ENCODE measurements at regions not wholly inside any gene's neighbourhood (a gene's known extent, or its start where the extent isn't known, plus 50 kb on each side); places are given as distances from the start of the nearest gene placed in this dataset.
A peak's percentile ranks its signal among the peaks of the same experiment; 100 is the strongest.

DNA sequence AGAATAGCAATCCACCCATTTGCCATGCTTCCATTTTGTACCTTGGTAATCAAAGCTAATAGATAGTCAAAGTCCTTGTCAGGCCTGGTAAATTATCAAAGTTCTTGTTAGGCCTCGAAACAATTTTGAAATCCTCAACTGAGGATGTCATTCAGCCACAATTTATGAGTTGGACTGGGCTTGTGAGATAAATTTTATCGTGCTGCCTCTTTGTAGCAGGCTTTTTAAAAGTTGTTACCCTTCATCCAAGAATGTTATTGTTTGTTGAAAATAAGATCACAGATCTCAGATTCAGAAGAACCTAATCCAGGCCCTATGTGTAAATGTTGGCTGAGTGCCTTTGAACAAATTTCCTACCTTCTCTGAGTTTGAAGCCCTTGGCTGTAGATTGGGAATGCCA lies 143.3 kb upstream of the PROK2 start:
- H3K9me3 ChIP-seq (ENCODE audit: insufficient read depth in 2 of 2, low read depth in 1 of 2, low read length in 1 of 2): 0 out of 4 replicates have a peak, but pooled peaks cover 0 to 4% of the 10 kb centered on the region in 2 experiments
- H3K56ac ChIP-seq (replicated peaks; ENCODE audit: insufficient read length, low read depth, low read length): no peak overlapping the region
- no peaks in the 10 kb centered on the region for H3K79me1 ChIP-seq (ENCODE audit: low read depth, low read length)
- H3K36me3 ChIP-seq (ENCODE audit: control insufficient read depth in 2 of 4, insufficient read depth in 4 of 4, low read length in 3 of 4): no peaks in the 10 kb centered on the region
- H3K9ac ChIP-seq (replicated peaks in 1 of 4; ENCODE audit: extremely low read depth in 1 of 4, low read depth in 3 of 4, low read length in 3 of 4): no peak overlapping the region
- H4K20me1 ChIP-seq (replicated peaks in 1 of 2; ENCODE audit: control insufficient read depth in 1 of 2, insufficient read depth in 2 of 2, low read length in 2 of 2): no peaks in the 10 kb centered on the region
- H4K5ac ChIP-seq (ENCODE audit: insufficient read length, low read depth, low read length): no peak overlapping the region
- H3K23ac ChIP-seq (ENCODE audit: insufficient read length): no peak overlapping the region
- H4K8ac ChIP-seq (ENCODE audit: extremely low read depth, insufficient read depth, low read length): no peak overlapping the region
- H3K4me1 ChIP-seq (replicated peaks in 1 of 4; ENCODE audit: control insufficient read depth in 3 of 4, insufficient read depth in 4 of 4, low read length in 3 of 4): peaks cover 6 to 19% (median 11%) of the 10 kb centered on the region in 4 experiments; a peak in 6 of 7 replicates
- ChIA-PET CTCF (ENCODE audit: partially characterized antibody) (interaction anchor here (1.4 to 2.4 kb wide), 2 partner anchors 14 to 23 kb away, joined by 6 read pairs; no protein-coding TSS in a partner anchor), POLR2A (ENCODE audit: partially characterized antibody) (no interaction called here)
- no peak overlapping the region for H2BK5ac ChIP-seq (ENCODE audit: low read depth, low read length)
- DNase-seq (ENCODE audit: low read depth in 1 of 2, low spot score in 2 of 2): no peak
- no peak overlapping the region for H2BK15ac ChIP-seq (ENCODE audit: low read length)
- 0 out of 2 replicates have a peak, but pooled peaks cover 1% of the 10 kb centered on the region for H3K23me2 ChIP-seq (ENCODE audit: low read depth, low read length)
- H3K4ac ChIP-seq (replicated peaks; ENCODE audit: insufficient read length, low read depth, low read length): no peak overlapping the region
- no peak overlapping the region for H3K4me2 ChIP-seq (ENCODE audit: insufficient read depth in 1 of 2, low read depth in 2 of 2, low read length in 2 of 2)
- 0 out of 2 replicates have a peak overlapping the region, but pooled peaks have one; percentile 9 for H2BK20ac ChIP-seq (ENCODE audit: low read length)
- WGBS, 2 experiments (ENCODE audit: extremely low coverage in 1 of 2, insufficient coverage in 1 of 2, insufficient read length in 1 of 2, insufficient replicate concordance in 2 of 2, low coverage in 1 of 2, low lambda C conversion rate in 2 of 2, missing lambda C conversion rate in 1 of 2): 86% methylated on average over 2 of the region's 2 CpGs; no CpG with 5 or more reads in 1 of the 2 experiments
- H4K91ac ChIP-seq (replicated peaks; ENCODE audit: insufficient read length, low read length): no peak overlapping the region
- no peak overlapping the region for H3K27ac ChIP-seq (ENCODE audit: low read depth, low read length)
- no peak overlapping the region for H3K4me3 ChIP-seq (ENCODE audit: extremely low read depth in 1 of 4, insufficient read depth in 2 of 4, low read depth in 3 of 4, low read length in 4 of 4)
- no peak overlapping the region for H2BK120ac ChIP-seq (replicated peaks; ENCODE audit: low read depth, low read length)
- no peaks in the 10 kb centered on the region for H3K27me3 ChIP-seq (replicated peaks in 1 of 4; ENCODE audit: control insufficient read depth in 3 of 4, extremely low read depth in 1 of 4, insufficient read depth in 3 of 4, low read length in 3 of 4)
- no peak overlapping the region for H3K18ac ChIP-seq (ENCODE audit: extremely low read depth, low read length)
- H3K79me2 ChIP-seq (ENCODE audit: control insufficient read depth in 1 of 2, insufficient read depth in 2 of 2, low read length in 2 of 2): no peaks in the 10 kb centered on the region
- H2AFZ ChIP-seq (ENCODE audit: low read length): no peak overlapping the region
- no peak for FAIRE-seq
- no peak overlapping the region for H2AK5ac ChIP-seq (ENCODE audit: low read depth, low read length)
- no peak overlapping the region for H2BK12ac ChIP-seq (ENCODE audit: low read depth, low read length)
- H3K14ac ChIP-seq (ENCODE audit: insufficient read length): no peak overlapping the region
- TF ChIP-seq CTCF (IDR thresholded peaks at IDR 0.05; ENCODE audit: control extremely low read depth in 1 of 3, insufficient read depth in 1 of 3, low read depth in 1 of 3, low read length in 3 of 3) (no peak), TEAD4 (IDR thresholded peaks at IDR 0.05; ENCODE audit: low read depth, low read length) (no peak), ATF3 (IDR thresholded peaks at IDR 0.05; ENCODE audit: insufficient read depth, low read depth, low read length) (no peak), SIRT6 (IDR thresholded peaks at IDR 0.05; ENCODE audit: low read length) (no peak), PHF8 (conservative IDR thresholded peaks at IDR 0.05; ENCODE audit: low read depth, low read length) (no peak), SP4 (IDR thresholded peaks at IDR 0.05; ENCODE audit: low read length) (no peak), HDAC2 (IDR thresholded peaks at IDR 0.05; ENCODE audit: borderline replicate concordance in 1 of 2, low read depth in 2 of 2, low read length in 2 of 2) (no peak)

All from H1 (cell line).